GM12878 (cell line): ENCODE measurements at regions not wholly inside any gene's neighbourhood (a gene's known extent, or its start where the extent isn't known, plus 50 kb on each side); places are given as distances from the start of the nearest gene placed in this dataset.

Experiments
- ATAC-seq: fragments of 200-7000 bp; cut with Tn5 transposase; 3 replicates; pipeline ENCODE4 v1.9.1; 2020; ENCODE audit warnings: mild to moderate bottlenecking, moderate library complexity
- BruUV-seq: library from RNA; stranded (reverse); fragments of 400-500 nt; replicated peaks from 2 replicates; lab custom pipeline; 2021; lab: Mats Ljungman, UMichigan
- CTCF ChIA-PET: fragments of 300-600 bp; sonication (Branson Sonifier 250); formaldehyde crosslinking; extraction: SDS; loops from one replicate; lab custom pipeline; 2021; ENCODE audit warnings: inconsistent platforms; lab: Yijun Ruan, JAX
- POLR2A ChIA-PET: fragments of 350-600 bp; formaldehyde crosslinking; extraction: SDS; loops from one replicate; lab custom pipeline; 2021; ENCODE audit warnings: inconsistent platforms; lab: Charles Lee
- RAD21 ChIA-PET: fragments of 300-600 bp; sonication (Branson Sonifier 250); formaldehyde crosslinking; loops from one replicate; lab custom pipeline; 2023; ENCODE audit warnings: antibody characterized with exemption; ENCODE audit not compliant: unreplicated experiment; lab: Charles Lee
- SMC1A ChIA-PET: fragments of 300-600 bp; sonication (Branson Sonifier 250); formaldehyde crosslinking; loops from one replicate; lab custom pipeline; 2023; ENCODE audit not compliant: unreplicated experiment, uncharacterized antibody; lab: Charles Lee
- DNase-seq: peaks from one replicate; pipeline ENCODE4 v3.0.0-alpha.2; 2011; ENCODE audit warnings: low read depth, low spot score
- FAIRE-seq: peaks from 3 replicates; lab custom pipeline; 2011; peaks lifted over from hg19 to GRCh38; lab: Jason Lieb, UNC
- H2AFZ ChIP-seq: 2 replicates; pipeline ENCODE4 v1.6.0; 2011; ENCODE audit warnings: low read depth, low read length, control low read depth; ENCODE audit not compliant: control insufficient read depth
- H3K27ac ChIP-seq: 2 replicates; pipeline ENCODE4 v1.5.1; 2011; ENCODE audit warnings: control low read depth; ENCODE audit not compliant: control insufficient read depth, insufficient read depth
- H3K27me3 ChIP-seq, 2 experiments: replicated peaks in 1 of 2; 2 replicates each; pipeline versions ENCODE4 v1.6.0 to v1.6.1; 2011; ENCODE audit warnings: low read length in 1 of 2; ENCODE audit not compliant: control insufficient read depth in 2 of 2, insufficient read depth in 2 of 2
- H3K36me3 ChIP-seq, 2 experiments: 2 replicates each; pipeline ENCODE4 v1.5.1; 2011; ENCODE audit warnings: low read length in 1 of 2; ENCODE audit not compliant: control insufficient read depth in 2 of 2, insufficient read depth in 2 of 2
- H3K4me1 ChIP-seq: 2 replicates; pipeline ENCODE4 v1.6.1; 2011; ENCODE audit warnings: mild to moderate bottlenecking, low read length, moderate library complexity, mixed read lengths; ENCODE audit not compliant: control insufficient read depth, insufficient read depth
- H3K4me2 ChIP-seq: 2 replicates; pipeline ENCODE4 v1.6.0; 2011; ENCODE audit warnings: control low read depth; ENCODE audit not compliant: control insufficient read depth, insufficient read depth
- H3K4me3 ChIP-seq: fragments of 200-600 bp; sonication (generic); 2 replicates; pipeline ENCODE4 v1.5.1; 2016
- H3K79me2 ChIP-seq: 2 replicates; pipeline ENCODE4 v1.6.0; 2011; ENCODE audit warnings: low read length; ENCODE audit not compliant: control insufficient read depth, insufficient read depth
- H3K9ac ChIP-seq: 2 replicates; pipeline ENCODE4 v1.8.0; 2011; ENCODE audit warnings: low read length, control low read depth, mixed read lengths; ENCODE audit not compliant: control insufficient read depth, insufficient read depth
- H3K9me3 ChIP-seq: replicated peaks from 3 replicates; pipeline ENCODE4 v1.5.1; 2011; ENCODE audit warnings: mild to moderate bottlenecking, low read length; ENCODE audit not compliant: control insufficient read depth, insufficient read depth
- H4K20me1 ChIP-seq: 2 replicates; pipeline ENCODE4 v1.6.0; 2011; ENCODE audit not compliant: control insufficient read depth, insufficient read depth
- KLF5 ChIP-seq: fragments of 450-650 bp; IDR thresholded peaks from 2 replicates; pipeline ENCODE4 v1.6.1; 2014; ENCODE audit warnings: mild to moderate bottlenecking; ENCODE audit not compliant: partially characterized antibody
- RBBP5 ChIP-seq: fragments of 200-600 bp; sonication (generic); conservative IDR thresholded peaks from 2 replicates; pipeline ENCODE4 v1.6.1; 2016
- SKIL ChIP-seq: fragments of 450-650 bp; IDR thresholded peaks from 2 replicates; pipeline ENCODE4 v1.6.1; 2017; ENCODE audit warnings: mild to moderate bottlenecking, low read depth, inconsistent platforms; ENCODE audit not compliant: poor library complexity, severe bottlenecking
- SMC3 ChIP-seq: IDR thresholded peaks from 2 replicates; pipeline ENCODE4 v1.6.1; 2011; ENCODE audit warnings: low read length, improper control_type of control experiment, borderline replicate concordance
- WGBS: methylation state at CpG from one replicate; pipeline ENCODE4 v1.1.6; 2016; ENCODE audit warnings: low lambda C conversion rate; ENCODE audit not compliant: insufficient replicate concordance, insufficient coverage; ENCODE audit errors: missing lambda C conversion rate; 5-methylcytosine and 5-hydroxymethylcytosine counted together
- in situ Hi-C: fragments of 300-500 bp; cut with MboI; formaldehyde crosslinking; loops from 9 replicates; pipeline ENCODE4 v1.14.3; 2018; ENCODE audit warnings: mixed read lengths
- intact Hi-C: fragments of 100-400 bp; cut with micrococcal nuclease; formaldehyde crosslinking; loops from one replicate; pipeline ENCODE4 v1.14.2; 2022; ENCODE audit not compliant: unreplicated experiment
- TF ChIP-seq, protein P1 (sequence below), 3 experiments: IDR thresholded peaks in 2 of 3; conservative IDR thresholded peaks in 1 of 3; 2 replicates each; pipeline ENCODE4 v1.5.1; 2011; ENCODE audit warnings: low read depth in 3 of 3, low read length in 3 of 3, mild to moderate bottlenecking in 3 of 3, control low read depth in 2 of 3, moderate library complexity in 2 of 3, inconsistent platforms in 1 of 3, mixed read lengths in 1 of 3; ENCODE audit not compliant: control insufficient read depth in 2 of 3, insufficient read depth in 1 of 3; ENCODE audit errors: extremely low read depth in 1 of 3

GRCh38 chr1:177567393-177567792 lies 396.6 kb downstream of the BRINP2 start:
- RAD21 ChIA-PET, result interaction anchor here (1.4 to 1.5 kb wide), 2 partner anchors 58 to 77 kb away, joined by 3 read pairs; no protein-coding TSS in a partner anchor
- ATAC-seq (peak; percentile 80), DNase-seq (no peak), FAIRE-seq (no peak)
- POLR2A ChIA-PET, result no interaction called here
- Histone ChIP-seq H2AFZ (no peak overlapping the region), H3K36me3 (no peaks in the 10 kb centered on the region), H3K27ac (no peak overlapping the region), H3K27me3 (no peaks in the 10 kb centered on the region), H3K79me2 (no peaks in the 10 kb centered on the region), H3K4me1 (no peaks in the 10 kb centered on the region), H3K9ac (no peak overlapping the region), H3K9me3 (no peaks in the 10 kb centered on the region), H3K4me3 (no peak overlapping the region), H4K20me1 (no peaks in the 10 kb centered on the region), H3K4me2 (no peak overlapping the region)
- TF ChIP-seq KLF5 (no peak), SMC3 (no peak), SKIL (no peak), RBBP5 (no peak)
- TF ChIP-seq, protein P1, sequence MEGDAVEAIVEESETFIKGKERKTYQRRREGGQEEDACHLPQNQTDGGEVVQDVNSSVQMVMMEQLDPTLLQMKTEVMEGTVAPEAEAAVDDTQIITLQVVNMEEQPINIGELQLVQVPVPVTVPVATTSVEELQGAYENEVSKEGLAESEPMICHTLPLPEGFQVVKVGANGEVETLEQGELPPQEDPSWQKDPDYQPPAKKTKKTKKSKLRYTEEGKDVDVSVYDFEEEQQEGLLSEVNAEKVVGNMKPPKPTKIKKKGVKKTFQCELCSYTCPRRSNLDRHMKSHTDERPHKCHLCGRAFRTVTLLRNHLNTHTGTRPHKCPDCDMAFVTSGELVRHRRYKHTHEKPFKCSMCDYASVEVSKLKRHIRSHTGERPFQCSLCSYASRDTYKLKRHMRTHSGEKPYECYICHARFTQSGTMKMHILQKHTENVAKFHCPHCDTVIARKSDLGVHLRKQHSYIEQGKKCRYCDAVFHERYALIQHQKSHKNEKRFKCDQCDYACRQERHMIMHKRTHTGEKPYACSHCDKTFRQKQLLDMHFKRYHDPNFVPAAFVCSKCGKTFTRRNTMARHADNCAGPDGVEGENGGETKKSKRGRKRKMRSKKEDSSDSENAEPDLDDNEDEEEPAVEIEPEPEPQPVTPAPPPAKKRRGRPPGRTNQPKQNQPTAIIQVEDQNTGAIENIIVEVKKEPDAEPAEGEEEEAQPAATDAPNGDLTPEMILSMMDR (IDR thresholded peaks at IDR 0.05 in 2 of 3, conservative IDR thresholded peaks at IDR 0.05 in 1 of 3; ENCODE audit: control insufficient read depth in 2 of 3, extremely low read depth in 1 of 3, insufficient read depth in 1 of 3, low read depth in 3 of 3, low read length in 3 of 3), result peak in 2 of 3 experiments; percentile 21; a peak in 3 of 6 replicates
- SMC1A ChIA-PET, result interaction anchor here (1.0 to 4.1 kb wide), 6 partner anchors 11 to 214 kb away, joined by 3 to 27 read pairs (median 4); no protein-coding TSS in a partner anchor
- no TSS peak for BruUV-seq
- in situ Hi-C loops, result no loop called here
- CTCF ChIA-PET, result interaction anchor here (1.0 to 2.2 kb wide), 4 partner anchors 10 to 21 kb away, joined by 3 to 8 read pairs (median 4); no protein-coding TSS in a partner anchor
- WGBS, result 0% methylated on average over 1 of the region's 1 CpG
- intact Hi-C loops, result no loop called here
